ENCODE measurements at regions not wholly inside any gene's neighbourhood (a gene's known extent, or its start where the extent isn't known, plus 50 kb on each side); places are given as distances from the start of the nearest gene placed in this dataset.
A peak's percentile ranks its signal among the peaks of the same experiment; 100 is the strongest.

- peak; percentile 28 to 49 for ATAC-seq
Observed at GRCh38 chr17:77692571-77693161, 265.8 kb upstream of the TNRC6C start.

- no peak for ATAC-seq
Observed at GRCh38 chr17:77693301-77693700, 265.2 kb upstream of the TNRC6C start.

GRCh38 chr17:77693776-77694175 lies 264.7 kb upstream of the TNRC6C start:
- no peak for ATAC-seq

- ATAC-seq = no peak
Observed at GRCh38 chr17:77694391-77695363, 263.8 kb upstream of the TNRC6C start.

- no peak for ATAC-seq
Observed at GRCh38 chr17:77695386-77695785, 263.1 kb upstream of the TNRC6C start.

- no peak for ATAC-seq
Observed at GRCh38 chr17:77696151-77696720, 262.3 kb upstream of the TNRC6C start.

GRCh38 chr17:77696721-77697460 lies 261.6 kb upstream of the TNRC6C start:
- ATAC-seq = no peak

- ATAC-seq = no peak
Observed at GRCh38 chr17:77697480-77698400, 260.8 kb upstream of the TNRC6C start.

- ATAC-seq = no peak
Observed at GRCh38 chr17:77698903-77699623, 259.4 kb upstream of the TNRC6C start.

- ATAC-seq = no peak
Observed at GRCh38 chr17:77700165-77700881, 258.2 kb upstream of the TNRC6C start.

GRCh38 chr17:77701996-77702395 lies 256.5 kb upstream of the TNRC6C start:
- ATAC-seq = no peak

- ATAC-seq = no peak
Observed at GRCh38 chr17:77704048-77704815, 254.3 kb upstream of the TNRC6C start.

- ATAC-seq = no peak
Observed at GRCh38 chr17:77706938-77707337, 251.6 kb upstream of the TNRC6C start.

GRCh38 chr17:77707546-77707945 lies 251.0 kb upstream of the TNRC6C start:
- ATAC-seq = no peak

- ATAC-seq = no peak
Observed at GRCh38 chr17:77708049-77708448, 250.5 kb upstream of the TNRC6C start.

- ATAC-seq = no peak
Observed at GRCh38 chr17:77708936-77709335, 249.6 kb upstream of the TNRC6C start.

- no peak for ATAC-seq
Observed at GRCh38 chr17:77709594-77709993, 248.9 kb upstream of the TNRC6C start.

- no peak for ATAC-seq
Observed at GRCh38 chr17:77712578-77712977, 245.9 kb upstream of the TNRC6C start.

GRCh38 chr17:77716289-77716926 lies 242.1 kb upstream of the TNRC6C start:
- ATAC-seq = no peak

All from activated CD4-positive, CD25-positive, alpha-beta regulatory T cell treated with anti-CD3 and anti-CD28 coated beads, Interleukin-2, amount 50 U/mL, for 24 hours (primary cell).